Left lobe of liver (tissue), 2 donors: ENCODE measurements at regions not wholly inside any gene's neighbourhood (a gene's known extent, or its start where the extent isn't known, plus 50 kb on each side); places are given as distances from the start of the nearest gene placed in this dataset.

ENCODE experiments used
- ATAC-seq: fragments of 200-7000 bp; cut with Tn5 transposase; one replicate; pipeline ENCODE4 v1.9.1; 2020; ENCODE audit warnings: mild to moderate bottlenecking, moderate library complexity
- DNase-seq: peaks from one replicate; pipeline ENCODE4 v3.0.0-alpha.2; 2020; ENCODE audit warnings: low spot score
- donor health status: DM: no; HTN: no; CAD: no; lungs with moderate emphysema.
- donor health status: DM: no; HTN: yes; CAD: no.

- DNase-seq (no peak), ATAC-seq (no peak)
Measured at GRCh38 chr1:17877316-17877715, 122.2 kb downstream of the ACTL8 start.

GRCh38 chr1:17877896-17878295 is 122.8 kb downstream of the ACTL8 start:
- ATAC-seq, result no peak
- DNase-seq, result no peak

GRCh38 chr1:17878837-17879236 is 123.7 kb downstream of the ACTL8 start:
- no peak for ATAC-seq
- no peak for DNase-seq

- ATAC-seq (no peak), DNase-seq (no peak)
Measured at GRCh38 chr1:17880449-17880848, 125.3 kb downstream of the ACTL8 start.

- no peak for DNase-seq
- ATAC-seq, result no peak
Measured at GRCh38 chr1:17881761-17882160, 126.6 kb downstream of the ACTL8 start.

GRCh38 chr1:17883136-17883535 is 128.0 kb downstream of the ACTL8 start:
- no peak for DNase-seq
- no peak for ATAC-seq

- DNase-seq, result no peak
- no peak for ATAC-seq
Measured at GRCh38 chr1:17883662-17884395, 128.7 kb downstream of the ACTL8 start.

GRCh38 chr1:17885663-17886320 is 130.7 kb downstream of the ACTL8 start:
- DNase-seq, result no peak
- ATAC-seq, result no peak

- ATAC-seq (no peak), DNase-seq (no peak)
Measured at GRCh38 chr1:17886386-17886785, 131.3 kb downstream of the ACTL8 start.

- no peak for DNase-seq
- ATAC-seq, result no peak
Measured at GRCh38 chr1:17886838-17887441, 131.8 kb downstream of the ACTL8 start.

- no peak for ATAC-seq
Measured at GRCh38 chr1:17887661-17888371, 132.7 kb downstream of the ACTL8 start.

GRCh38 chr1:17890056-17890814 is 135.1 kb downstream of the ACTL8 start:
- no peak for ATAC-seq
- no peak for DNase-seq

More at GRCh38 chr1:17887661-17888371, 132.7 kb downstream of the ACTL8 start:
- no peak for DNase-seq

GRCh38 chr1:17890815-17891191 is 135.7 kb downstream of the ACTL8 start:
- no peak for ATAC-seq
- DNase-seq, result no peak

GRCh38 chr1:17891205-17892110 is 136.3 kb downstream of the ACTL8 start:
- no peak for ATAC-seq
- DNase-seq, result no peak

- DNase-seq (no peak), ATAC-seq (no peak)
Measured at GRCh38 chr1:17892225-17892624, 137.1 kb downstream of the ACTL8 start.

- ATAC-seq (no peak), DNase-seq (no peak)
Measured at GRCh38 chr1:17892851-17893250, 137.7 kb downstream of the ACTL8 start.

GRCh38 chr1:17893891-17894631 is 138.9 kb downstream of the ACTL8 start:
- ATAC-seq (no peak), DNase-seq (no peak)

- ATAC-seq (no peak), DNase-seq (no peak)
Measured at GRCh38 chr1:17895401-17895800, 140.3 kb downstream of the ACTL8 start.

GRCh38 chr1:17895986-17896385 is 140.9 kb downstream of the ACTL8 start:
- DNase-seq, result no peak

More at GRCh38 chr1:17895986-17896385, 140.9 kb downstream of the ACTL8 start:
- no peak for ATAC-seq
